ENCODE measurements at regions not wholly inside any gene's neighbourhood (a gene's known extent, or its start where the extent isn't known, plus 50 kb on each side); places are given as distances from the start of the nearest gene placed in this dataset.

- TF ChIP-seq CTCF (IDR thresholded peaks at IDR 0.05; ENCODE audit: low read depth, low read length): no peak
- TF ChIP-seq EZH2phosphoT487 (IDR thresholded peaks at IDR 0.05; ENCODE audit: low read depth): no peak
These were observed 184.7 kb upstream of the S100G start for GRCh38 chrX:16465081-16465876.

Measured in OCI-LY3 (cell line).